ENCODE measurements at regions not wholly inside any gene's neighbourhood (a gene's known extent, or its start where the extent isn't known, plus 50 kb on each side); places are given as distances from the start of the nearest gene placed in this dataset.
A peak's percentile ranks its signal among the peaks of the same experiment; 100 is the strongest.

DNA sequence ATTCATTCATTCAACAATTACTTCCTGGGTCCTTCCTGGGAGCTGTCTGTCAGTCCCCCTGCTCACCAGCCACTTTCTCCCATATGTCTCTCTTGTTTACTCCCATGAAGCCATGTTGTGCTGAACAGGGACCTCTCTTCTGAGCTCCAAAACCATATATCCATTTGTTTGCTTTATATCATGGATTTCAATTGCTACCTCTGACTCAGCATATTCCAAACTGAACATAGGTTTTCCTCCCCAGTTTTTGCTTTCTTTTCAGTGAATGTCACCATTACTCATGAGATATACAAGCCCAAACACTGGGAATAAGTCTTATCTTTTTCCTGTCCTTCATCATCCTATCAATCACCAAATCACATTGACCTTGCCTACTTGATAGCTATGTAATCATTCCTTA lies 152.5 kb upstream of the P2RY1 start:
- intact Hi-C loops (cut with micrococcal nuclease; ENCODE audit: unreplicated experiment), result no loop called here
- H3K4me3 ChIP-seq, result no peak overlapping the region
- FAIRE-seq (peak; percentile 52), DNase-seq (ENCODE audit: low read depth, low spot score) (no peak), ATAC-seq (no peak)
- RAD21 ChIA-PET (ENCODE audit: unreplicated experiment), result no interaction called here
- no peak overlapping the region for H2AFZ ChIP-seq (ENCODE audit: control insufficient read depth, low read depth, low read length)
- H3K79me2 ChIP-seq (ENCODE audit: control insufficient read depth, insufficient read depth, low read length), result no peaks in the 10 kb centered on the region
- no peaks in the 10 kb centered on the region for H3K4me1 ChIP-seq (ENCODE audit: control insufficient read depth, insufficient read depth, low read length)
- no peaks in the 10 kb centered on the region for H4K20me1 ChIP-seq (ENCODE audit: control insufficient read depth, insufficient read depth)
- H3K27me3 ChIP-seq (replicated peaks in 1 of 2; ENCODE audit: control insufficient read depth in 2 of 2, insufficient read depth in 2 of 2, low read length in 1 of 2), result no peaks in the 10 kb centered on the region
- no peak overlapping the region for H3K9ac ChIP-seq (ENCODE audit: control insufficient read depth, insufficient read depth, low read length)
- SMC1A ChIA-PET (ENCODE audit: uncharacterized antibody, unreplicated experiment), result interaction anchor here (1.8 kb wide), 1 partner anchor 112 kb away, joined by 4 read pairs; no protein-coding TSS in a partner anchor
- in situ Hi-C loops (cut with MboI), result no loop called here
- H3K9me3 ChIP-seq (replicated peaks; ENCODE audit: control insufficient read depth, insufficient read depth, low read length), result no peaks in the 10 kb centered on the region; the same call in 2 of the 3 replicates
- CTCF ChIA-PET, result no interaction called here
- no peaks in the 10 kb centered on the region for H3K36me3 ChIP-seq (ENCODE audit: control insufficient read depth in 2 of 2, insufficient read depth in 2 of 2, low read length in 1 of 2)
- H3K27ac ChIP-seq (ENCODE audit: control insufficient read depth, insufficient read depth), result no peak overlapping the region
- no TSS peak for BruUV-seq (replicated peaks)
- H3K4me2 ChIP-seq (ENCODE audit: control insufficient read depth, insufficient read depth), result no peak overlapping the region
- POLR2A ChIA-PET, result no interaction called here
- no peak for TF ChIP-seq GATAD2B (conservative IDR thresholded peaks at IDR 0.05; ENCODE audit: low read depth)
- TF ChIP-seq, protein P1, sequence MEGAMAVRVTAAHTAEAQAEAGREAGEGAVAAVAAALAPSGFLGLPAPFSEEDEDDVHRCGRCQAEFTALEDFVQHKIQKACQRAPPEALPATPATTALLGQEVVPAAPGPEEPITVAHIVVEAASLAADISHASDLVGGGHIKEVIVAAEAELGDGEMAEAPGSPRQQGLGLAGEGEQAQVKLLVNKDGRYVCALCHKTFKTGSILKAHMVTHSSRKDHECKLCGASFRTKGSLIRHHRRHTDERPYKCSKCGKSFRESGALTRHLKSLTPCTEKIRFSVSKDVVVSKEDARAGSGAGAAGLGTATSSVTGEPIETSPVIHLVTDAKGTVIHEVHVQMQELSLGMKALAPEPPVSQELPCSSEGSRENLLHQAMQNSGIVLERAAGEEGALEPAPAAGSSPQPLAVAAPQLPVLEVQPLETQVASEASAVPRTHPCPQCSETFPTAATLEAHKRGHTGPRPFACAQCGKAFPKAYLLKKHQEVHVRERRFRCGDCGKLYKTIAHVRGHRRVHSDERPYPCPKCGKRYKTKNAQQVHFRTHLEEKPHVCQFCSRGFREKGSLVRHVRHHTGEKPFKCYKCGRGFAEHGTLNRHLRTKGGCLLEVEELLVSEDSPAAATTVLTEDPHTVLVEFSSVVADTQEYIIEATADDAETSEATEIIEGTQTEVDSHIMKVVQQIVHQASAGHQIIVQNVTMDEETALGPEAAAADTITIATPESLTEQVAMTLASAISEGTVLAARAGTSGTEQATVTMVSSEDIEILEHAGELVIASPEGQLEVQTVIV (IDR thresholded peaks at IDR 0.05; ENCODE audit: borderline replicate concordance, partially characterized antibody), result no peak
- TF ChIP-seq, protein P2, sequence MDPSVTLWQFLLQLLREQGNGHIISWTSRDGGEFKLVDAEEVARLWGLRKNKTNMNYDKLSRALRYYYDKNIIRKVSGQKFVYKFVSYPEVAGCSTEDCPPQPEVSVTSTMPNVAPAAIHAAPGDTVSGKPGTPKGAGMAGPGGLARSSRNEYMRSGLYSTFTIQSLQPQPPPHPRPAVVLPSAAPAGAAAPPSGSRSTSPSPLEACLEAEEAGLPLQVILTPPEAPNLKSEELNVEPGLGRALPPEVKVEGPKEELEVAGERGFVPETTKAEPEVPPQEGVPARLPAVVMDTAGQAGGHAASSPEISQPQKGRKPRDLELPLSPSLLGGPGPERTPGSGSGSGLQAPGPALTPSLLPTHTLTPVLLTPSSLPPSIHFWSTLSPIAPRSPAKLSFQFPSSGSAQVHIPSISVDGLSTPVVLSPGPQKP (IDR thresholded peaks at IDR 0.05; ENCODE audit: low read depth, low read length), result no peak
- no peak for TF ChIP-seq CHD4 (IDR thresholded peaks at IDR 0.05)
- TF ChIP-seq, protein P3, sequence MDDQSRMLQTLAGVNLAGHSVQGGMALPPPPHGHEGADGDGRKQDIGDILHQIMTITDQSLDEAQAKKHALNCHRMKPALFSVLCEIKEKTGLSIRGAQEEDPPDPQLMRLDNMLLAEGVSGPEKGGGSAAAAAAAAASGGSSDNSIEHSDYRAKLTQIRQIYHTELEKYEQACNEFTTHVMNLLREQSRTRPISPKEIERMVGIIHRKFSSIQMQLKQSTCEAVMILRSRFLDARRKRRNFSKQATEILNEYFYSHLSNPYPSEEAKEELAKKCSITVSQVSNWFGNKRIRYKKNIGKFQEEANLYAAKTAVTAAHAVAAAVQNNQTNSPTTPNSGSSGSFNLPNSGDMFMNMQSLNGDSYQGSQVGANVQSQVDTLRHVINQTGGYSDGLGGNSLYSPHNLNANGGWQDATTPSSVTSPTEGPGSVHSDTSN (IDR thresholded peaks at IDR 0.05; ENCODE audit: insufficient replicate concordance, low read depth, low read length), result no peak
- no peak for TF ChIP-seq SP1 (IDR thresholded peaks at IDR 0.05; ENCODE audit: low read depth, low read length)
- TF ChIP-seq HDAC2 (IDR thresholded peaks at IDR 0.05), result no peak
- TF ChIP-seq, protein P4, sequence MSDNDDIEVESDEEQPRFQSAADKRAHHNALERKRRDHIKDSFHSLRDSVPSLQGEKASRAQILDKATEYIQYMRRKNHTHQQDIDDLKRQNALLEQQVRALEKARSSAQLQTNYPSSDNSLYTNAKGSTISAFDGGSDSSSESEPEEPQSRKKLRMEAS (IDR thresholded peaks at IDR 0.05; ENCODE audit: low read depth, low read length), result no peak
- TF ChIP-seq, protein P5, sequence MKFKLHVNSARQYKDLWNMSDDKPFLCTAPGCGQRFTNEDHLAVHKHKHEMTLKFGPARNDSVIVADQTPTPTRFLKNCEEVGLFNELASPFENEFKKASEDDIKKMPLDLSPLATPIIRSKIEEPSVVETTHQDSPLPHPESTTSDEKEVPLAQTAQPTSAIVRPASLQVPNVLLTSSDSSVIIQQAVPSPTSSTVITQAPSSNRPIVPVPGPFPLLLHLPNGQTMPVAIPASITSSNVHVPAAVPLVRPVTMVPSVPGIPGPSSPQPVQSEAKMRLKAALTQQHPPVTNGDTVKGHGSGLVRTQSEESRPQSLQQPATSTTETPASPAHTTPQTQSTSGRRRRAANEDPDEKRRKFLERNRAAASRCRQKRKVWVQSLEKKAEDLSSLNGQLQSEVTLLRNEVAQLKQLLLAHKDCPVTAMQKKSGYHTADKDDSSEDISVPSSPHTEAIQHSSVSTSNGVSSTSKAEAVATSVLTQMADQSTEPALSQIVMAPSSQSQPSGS (IDR thresholded peaks at IDR 0.05; ENCODE audit: low read length), result no peak
- no peak for TF ChIP-seq TBL1XR1 (IDR thresholded peaks at IDR 0.05; ENCODE audit: low read depth, low read length)
- no peak for TF ChIP-seq STAT3 (IDR thresholded peaks at IDR 0.05; ENCODE audit: low read depth, low read length)
- TF ChIP-seq ASH2L (IDR thresholded peaks at IDR 0.05; ENCODE audit: borderline replicate concordance, low read depth), result no peak
- TF ChIP-seq, protein P6, sequence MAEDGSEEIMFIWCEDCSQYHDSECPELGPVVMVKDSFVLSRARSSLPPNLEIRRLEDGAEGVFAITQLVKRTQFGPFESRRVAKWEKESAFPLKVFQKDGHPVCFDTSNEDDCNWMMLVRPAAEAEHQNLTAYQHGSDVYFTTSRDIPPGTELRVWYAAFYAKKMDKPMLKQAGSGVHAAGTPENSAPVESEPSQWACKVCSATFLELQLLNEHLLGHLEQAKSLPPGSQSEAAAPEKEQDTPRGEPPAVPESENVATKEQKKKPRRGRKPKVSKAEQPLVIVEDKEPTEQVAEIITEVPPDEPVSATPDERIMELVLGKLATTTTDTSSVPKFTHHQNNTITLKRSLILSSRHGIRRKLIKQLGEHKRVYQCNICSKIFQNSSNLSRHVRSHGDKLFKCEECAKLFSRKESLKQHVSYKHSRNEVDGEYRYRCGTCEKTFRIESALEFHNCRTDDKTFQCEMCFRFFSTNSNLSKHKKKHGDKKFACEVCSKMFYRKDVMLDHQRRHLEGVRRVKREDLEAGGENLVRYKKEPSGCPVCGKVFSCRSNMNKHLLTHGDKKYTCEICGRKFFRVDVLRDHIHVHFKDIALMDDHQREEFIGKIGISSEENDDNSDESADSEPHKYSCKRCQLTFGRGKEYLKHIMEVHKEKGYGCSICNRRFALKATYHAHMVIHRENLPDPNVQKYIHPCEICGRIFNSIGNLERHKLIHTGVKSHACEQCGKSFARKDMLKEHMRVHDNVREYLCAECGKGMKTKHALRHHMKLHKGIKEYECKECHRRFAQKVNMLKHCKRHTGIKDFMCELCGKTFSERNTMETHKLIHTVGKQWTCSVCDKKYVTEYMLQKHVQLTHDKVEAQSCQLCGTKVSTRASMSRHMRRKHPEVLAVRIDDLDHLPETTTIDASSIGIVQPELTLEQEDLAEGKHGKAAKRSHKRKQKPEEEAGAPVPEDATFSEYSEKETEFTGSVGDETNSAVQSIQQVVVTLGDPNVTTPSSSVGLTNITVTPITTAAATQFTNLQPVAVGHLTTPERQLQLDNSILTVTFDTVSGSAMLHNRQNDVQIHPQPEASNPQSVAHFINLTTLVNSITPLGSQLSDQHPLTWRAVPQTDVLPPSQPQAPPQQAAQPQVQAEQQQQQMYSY (CRISPR knock-in tag; IDR thresholded peaks at IDR 0.05), result no peak
- TF ChIP-seq NR2F1 (conservative IDR thresholded peaks at IDR 0.05), result no peak
- no peak for TF ChIP-seq FOS (IDR thresholded peaks at IDR 0.05; ENCODE audit: borderline replicate concordance, extremely low read depth, insufficient read length)
- no peak for TF ChIP-seq FOXM1 (IDR thresholded peaks at IDR 0.05; ENCODE audit: low read depth, low read length)
